ENCODE measurements at regions not wholly inside any gene's neighbourhood (a gene's known extent, or its start where the extent isn't known, plus 50 kb on each side); places are given as distances from the start of the nearest gene placed in this dataset.

DNA sequence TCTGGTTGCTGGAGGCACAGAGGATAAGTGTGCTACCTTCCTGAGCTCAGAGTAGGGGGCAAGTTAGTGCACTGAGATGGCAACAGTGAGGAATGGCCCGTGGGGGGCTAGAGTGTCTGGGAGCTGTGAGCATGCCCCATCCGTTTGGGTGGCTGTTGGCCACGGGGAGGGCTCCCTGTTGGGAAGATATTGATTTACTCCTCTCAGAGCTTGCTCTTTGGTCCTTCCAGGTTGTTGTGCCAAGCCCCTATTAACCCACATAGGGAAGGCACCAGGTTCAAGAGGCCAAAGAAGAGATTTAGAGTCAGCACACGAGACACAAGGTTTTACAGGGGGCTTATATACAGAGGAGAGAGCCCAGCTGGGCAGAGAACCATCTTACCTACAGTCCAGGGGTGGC, 318.8 kb downstream of the TSN start (continued):
- TF ChIP-seq, protein P1, sequence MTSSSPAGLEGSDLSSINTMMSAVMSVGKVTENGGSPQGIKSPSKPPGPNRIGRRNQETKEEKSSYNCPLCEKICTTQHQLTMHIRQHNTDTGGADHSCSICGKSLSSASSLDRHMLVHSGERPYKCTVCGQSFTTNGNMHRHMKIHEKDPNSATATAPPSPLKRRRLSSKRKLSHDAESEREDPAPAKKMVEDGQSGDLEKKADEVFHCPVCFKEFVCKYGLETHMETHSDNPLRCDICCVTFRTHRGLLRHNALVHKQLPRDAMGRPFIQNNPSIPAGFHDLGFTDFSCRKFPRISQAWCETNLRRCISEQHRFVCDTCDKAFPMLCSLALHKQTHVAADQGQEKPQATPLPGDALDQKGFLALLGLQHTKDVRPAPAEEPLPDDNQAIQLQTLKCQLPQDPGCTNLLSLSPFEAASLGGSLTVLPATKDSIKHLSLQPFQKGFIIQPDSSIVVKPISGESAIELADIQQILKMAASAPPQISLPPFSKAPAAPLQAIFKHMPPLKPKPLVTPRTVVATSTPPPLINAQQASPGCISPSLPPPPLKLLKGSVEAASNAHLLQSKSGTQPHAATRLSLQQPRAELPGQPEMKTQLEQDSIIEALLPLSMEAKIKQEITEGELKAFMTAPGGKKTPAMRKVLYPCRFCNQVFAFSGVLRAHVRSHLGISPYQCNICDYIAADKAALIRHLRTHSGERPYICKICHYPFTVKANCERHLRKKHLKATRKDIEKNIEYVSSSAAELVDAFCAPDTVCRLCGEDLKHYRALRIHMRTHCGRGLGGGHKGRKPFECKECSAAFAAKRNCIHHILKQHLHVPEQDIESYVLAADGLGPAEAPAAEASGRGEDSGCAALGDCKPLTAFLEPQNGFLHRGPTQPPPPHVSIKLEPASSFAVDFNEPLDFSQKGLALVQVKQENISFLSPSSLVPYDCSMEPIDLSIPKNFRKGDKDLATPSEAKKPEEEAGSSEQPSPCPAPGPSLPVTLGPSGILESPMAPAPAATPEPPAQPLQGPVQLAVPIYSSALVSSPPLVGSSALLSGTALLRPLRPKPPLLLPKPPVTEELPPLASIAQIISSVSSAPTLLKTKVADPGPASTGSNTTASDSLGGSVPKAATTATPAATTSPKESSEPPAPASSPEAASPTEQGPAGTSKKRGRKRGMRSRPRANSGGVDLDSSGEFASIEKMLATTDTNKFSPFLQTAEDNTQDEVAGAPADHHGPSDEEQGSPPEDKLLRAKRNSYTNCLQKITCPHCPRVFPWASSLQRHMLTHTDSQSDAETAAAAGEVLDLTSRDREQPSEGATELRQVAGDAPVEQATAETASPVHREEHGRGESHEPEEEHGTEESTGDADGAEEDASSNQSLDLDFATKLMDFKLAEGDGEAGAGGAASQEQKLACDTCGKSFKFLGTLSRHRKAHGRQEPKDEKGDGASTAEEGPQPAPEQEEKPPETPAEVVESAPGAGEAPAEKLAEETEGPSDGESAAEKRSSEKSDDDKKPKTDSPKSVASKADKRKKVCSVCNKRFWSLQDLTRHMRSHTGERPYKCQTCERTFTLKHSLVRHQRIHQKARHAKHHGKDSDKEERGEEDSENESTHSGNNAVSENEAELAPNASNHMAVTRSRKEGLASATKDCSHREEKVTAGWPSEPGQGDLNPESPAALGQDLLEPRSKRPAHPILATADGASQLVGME (CRISPR knock-in tag; IDR thresholded peaks at IDR 0.05), result no peak

DNA sequence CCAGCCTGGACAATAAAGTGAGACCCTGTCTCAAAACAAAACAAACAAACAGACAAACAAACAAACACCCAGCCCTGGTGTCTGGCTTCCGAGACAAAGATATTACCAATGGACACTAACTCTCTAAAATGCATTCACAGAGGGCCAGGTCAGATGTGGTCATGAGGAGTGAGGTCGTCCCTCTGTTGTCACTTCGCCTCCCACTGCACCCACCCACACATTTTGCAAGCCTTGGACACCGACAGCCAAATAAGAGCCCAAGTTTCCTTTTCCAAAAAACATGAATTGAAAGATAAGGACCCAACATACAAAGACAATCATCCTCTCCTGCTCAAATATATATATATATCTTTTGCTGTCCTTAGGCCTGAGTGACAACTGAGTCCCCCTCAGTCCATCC, 319.9 kb downstream of the TSN start:
- no peaks in the 10 kb centered on the region for H3K4me1 ChIP-seq (replicated peaks in 1 of 2; ENCODE audit: control insufficient read depth in 2 of 2, insufficient read depth in 2 of 2, low read length in 2 of 2)
- ChIA-PET POLR2A (no interaction called here), CTCF (ENCODE audit: low intra/inter-chr PET ratio) (no interaction called here)
- H3K36me3 ChIP-seq (ENCODE audit: control insufficient read depth, insufficient read depth, low read length), result no peaks in the 10 kb centered on the region
- H3K4me2 ChIP-seq (ENCODE audit: insufficient read depth, low read length), result no peak overlapping the region
- H3K4me3 ChIP-seq, result no peak overlapping the region
- no peaks in the 10 kb centered on the region for H3K9me1 ChIP-seq (ENCODE audit: control insufficient read depth, insufficient read depth, low read length)
- 0% methylated on average over 4 of the region's 4 CpGs for WGBS (ENCODE audit: insufficient coverage, low coverage, missing lambda C conversion rate)
- in situ Hi-C loops (cut with MboI) (no loop called here), intact Hi-C loops (cut with micrococcal nuclease) (no loop called here)
- peaks cover 3 to 6% of the 10 kb centered on the region in 2 experiments; a peak in 3 of 5 replicates for H3K27me3 ChIP-seq (ENCODE audit: control insufficient read depth in 2 of 2, insufficient read depth in 2 of 2, low read length in 2 of 2)
- TF ChIP-seq ZNF707 (CRISPR knock-in tag; conservative IDR thresholded peaks at IDR 0.05) (no peak), KAT7 (CRISPR knock-in tag; IDR thresholded peaks at IDR 0.05; ENCODE audit: borderline replicate concordance) (no peak), NONO (IDR thresholded peaks at IDR 0.05; ENCODE audit: low read depth in 2 of 2, low read length in 1 of 2) (no peak), TOE1 (IDR thresholded peaks at IDR 0.05; ENCODE audit: borderline replicate concordance) (no peak), TOE1 (CRISPR knock-in tag; IDR thresholded peaks at IDR 0.05; ENCODE audit: borderline replicate concordance, low read depth) (no peak), MTF1 (CRISPR knock-in tag; IDR thresholded peaks at IDR 0.05; ENCODE audit: borderline replicate concordance) (no peak), SREBF1 (IDR thresholded peaks at IDR 0.05; ENCODE audit: borderline replicate concordance, low read depth, low read length) (no peak)
- no peak for DNase-seq (ENCODE audit: extremely low read depth in 1 of 4, low spot score in 3 of 4)
- H3K79me2 ChIP-seq (ENCODE audit: control insufficient read depth, insufficient read depth, low read length), result no peaks in the 10 kb centered on the region
- no peaks in the 10 kb centered on the region for H4K20me1 ChIP-seq (replicated peaks; ENCODE audit: control insufficient read depth, insufficient read depth, low read length)
- no peaks in the 10 kb centered on the region for H3K9me3 ChIP-seq (replicated peaks; ENCODE audit: control insufficient read depth, insufficient read depth, low read depth, low read length)
- no TSS peak for BruUV-seq (replicated peaks)
- no peak for FAIRE-seq
- H3K9ac ChIP-seq (ENCODE audit: insufficient read depth in 1 of 2, low read depth in 2 of 2, low read length in 2 of 2), result no peak overlapping the region
- H3K27ac ChIP-seq (ENCODE audit: extremely low read depth, low read depth, low read length), result no peak overlapping the region
- no peak for ATAC-seq
- H2AFZ ChIP-seq (ENCODE audit: low read depth, low read length), result no peak overlapping the region
